AG08395 (cell line): ENCODE measurements at regions not wholly inside any gene's neighbourhood (a gene's known extent, or its start where the extent isn't known, plus 50 kb on each side); places are given as distances from the start of the nearest gene placed in this dataset.
A peak's percentile ranks its signal among the peaks of the same experiment; 100 is the strongest.
"Not testable (repeated sequence)": the region's sequence is repeated elsewhere in the genome, so short reads cannot be mapped to it uniquely, and the experiment has no call there.

Source experiments
- DNase-seq: peaks from one replicate; pipeline ENCODE4 v3.0.0; 2012; ENCODE audit warnings: mixed read lengths, low spot score

DNA sequence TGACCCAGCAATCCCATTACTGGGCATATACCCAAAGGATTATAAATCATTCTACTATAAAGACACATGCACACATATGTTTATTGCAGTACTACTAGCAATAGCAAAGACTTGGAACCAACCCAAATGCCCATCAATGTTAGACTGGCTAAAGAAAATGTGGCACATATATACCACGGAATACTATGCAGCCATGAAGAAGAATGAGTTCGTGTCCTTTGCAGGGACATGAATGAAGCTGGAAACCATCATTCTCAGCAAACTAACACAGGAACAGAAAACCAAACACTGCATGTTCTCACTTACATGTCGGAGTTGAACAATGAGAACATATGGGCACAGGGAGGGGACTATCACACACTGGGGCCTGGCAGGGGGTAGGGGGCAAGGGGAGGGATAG is 183.0 kb downstream of the HACE1 start:
- DNase-seq = not testable (repeated sequence)

GRCh38 chr6:104675161-104675560 is 184.6 kb downstream of the HACE1 start:
- DNase-seq = not testable (repeated sequence)

DNA sequence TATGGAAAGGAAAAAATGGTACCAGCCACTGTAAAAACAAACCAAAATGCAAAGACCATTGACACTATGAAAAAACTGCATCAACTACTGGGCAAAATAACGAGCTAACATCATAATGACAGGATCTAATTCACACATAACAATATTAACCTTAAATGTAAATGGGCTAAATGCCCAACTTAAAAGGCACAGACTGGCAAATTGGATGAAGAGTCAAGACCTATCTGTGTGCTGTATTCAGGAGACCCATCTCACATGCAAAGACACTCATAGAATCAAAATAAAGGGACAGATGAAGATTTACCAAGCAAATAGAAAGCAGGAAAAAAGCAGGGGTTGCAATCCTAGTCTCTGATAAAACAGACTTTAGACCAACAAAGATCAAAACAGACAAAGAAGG is 186.6 kb downstream of the HACE1 start:
- DNase-seq = not testable (repeated sequence)

DNA sequence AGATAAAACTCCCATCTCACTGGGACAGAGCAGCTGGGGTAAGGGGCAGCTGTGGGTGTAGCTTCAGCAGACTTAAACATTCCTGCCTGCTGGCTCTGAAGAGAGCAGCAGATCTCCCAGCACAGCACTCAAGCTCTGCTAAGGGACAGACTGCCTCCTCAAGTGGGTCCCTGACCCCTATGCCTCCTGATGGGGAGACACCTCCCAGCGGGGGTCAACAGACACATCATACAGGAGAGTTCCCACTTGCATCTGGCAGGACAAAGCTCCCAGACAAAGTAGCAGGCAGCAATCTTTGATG is 188.2 kb downstream of the HACE1 start:
- DNase-seq = not testable (repeated sequence)

DNA sequence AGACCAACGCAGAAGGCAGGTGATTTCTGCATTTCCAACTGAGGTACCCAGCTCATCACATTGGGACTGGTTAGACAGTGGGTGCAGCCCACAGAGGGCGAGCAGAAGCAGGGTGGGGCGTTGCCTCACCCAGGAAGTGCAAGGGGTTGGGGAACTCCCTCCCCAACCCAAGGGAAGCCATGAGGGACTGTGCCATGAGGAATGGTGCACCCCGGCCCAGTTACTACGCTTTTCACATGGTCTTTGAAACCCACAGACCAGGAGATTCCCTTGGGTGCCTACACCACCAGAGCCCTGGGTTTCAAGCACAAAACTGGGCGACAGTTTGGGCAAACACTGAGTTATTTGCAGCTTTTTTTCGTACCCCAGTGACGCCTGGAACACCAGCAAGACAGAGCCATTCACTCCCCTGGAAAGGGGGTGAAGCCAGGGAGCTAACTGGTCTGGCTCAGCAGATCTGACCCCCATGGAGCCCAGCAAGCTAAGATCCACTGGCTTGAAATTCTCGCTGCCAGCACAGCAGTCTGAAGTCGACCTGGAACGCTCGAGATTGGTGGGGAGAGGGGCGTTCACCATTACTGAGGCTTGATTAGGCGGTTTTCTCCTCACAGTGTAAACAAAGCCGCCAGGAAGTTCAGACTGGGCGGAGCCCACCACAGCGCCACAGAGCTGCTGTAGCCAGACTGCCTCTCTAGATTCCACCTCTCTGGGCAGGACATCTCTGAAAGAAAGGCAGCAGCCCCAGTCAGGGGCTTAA is 188.7 kb downstream of the HACE1 start:
- not testable (repeated sequence) for DNase-seq

- no peak for DNase-seq
Measured at GRCh38 chr6:104669483-104669882, 190.2 kb downstream of the HACE1 start.

DNA sequence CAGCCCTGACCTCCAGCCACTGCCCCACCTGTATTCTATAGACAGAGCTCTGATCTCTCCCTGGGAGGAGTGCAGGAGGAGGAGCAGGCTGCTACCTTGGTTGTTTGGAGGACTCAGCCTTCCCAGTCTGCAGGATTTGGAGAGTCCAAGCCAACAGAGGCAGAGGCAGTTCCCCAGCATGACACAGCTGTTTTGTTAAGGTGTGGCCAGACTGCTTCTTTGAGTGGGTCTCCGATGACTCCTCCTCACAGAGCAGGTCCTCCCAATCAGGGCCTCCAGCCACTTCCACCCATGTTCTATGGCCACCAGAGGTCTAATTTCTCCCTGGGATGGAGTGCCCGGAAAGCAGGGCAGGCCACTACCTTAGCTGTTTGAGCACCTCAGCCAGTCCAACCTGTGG is 203.5 kb downstream of the HACE1 start:
- DNase-seq = no peak

DNA sequence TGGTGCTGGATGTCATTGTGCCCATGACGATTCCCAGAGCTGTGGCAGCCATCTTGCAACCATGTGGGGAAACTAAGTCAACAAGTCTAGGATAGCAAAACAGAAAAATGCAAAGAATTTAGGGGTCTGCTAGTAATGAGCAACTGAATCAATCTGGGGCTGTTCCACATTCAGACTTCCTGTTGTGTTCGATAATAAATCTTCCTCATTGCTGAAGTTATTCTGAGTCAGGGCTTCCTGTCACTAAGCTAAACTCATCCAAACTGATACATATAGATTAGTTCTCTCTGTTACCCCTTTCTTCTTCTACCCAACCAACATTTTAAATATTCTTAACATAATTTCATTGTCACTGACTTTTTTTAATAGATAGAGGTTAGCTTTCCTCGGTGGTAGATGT is 205.9 kb downstream of the HACE1 start:
- no peak for DNase-seq

- DNase-seq = no peak
Measured at GRCh38 chr6:104648347-104648746, 211.4 kb downstream of the HACE1 start.

DNA sequence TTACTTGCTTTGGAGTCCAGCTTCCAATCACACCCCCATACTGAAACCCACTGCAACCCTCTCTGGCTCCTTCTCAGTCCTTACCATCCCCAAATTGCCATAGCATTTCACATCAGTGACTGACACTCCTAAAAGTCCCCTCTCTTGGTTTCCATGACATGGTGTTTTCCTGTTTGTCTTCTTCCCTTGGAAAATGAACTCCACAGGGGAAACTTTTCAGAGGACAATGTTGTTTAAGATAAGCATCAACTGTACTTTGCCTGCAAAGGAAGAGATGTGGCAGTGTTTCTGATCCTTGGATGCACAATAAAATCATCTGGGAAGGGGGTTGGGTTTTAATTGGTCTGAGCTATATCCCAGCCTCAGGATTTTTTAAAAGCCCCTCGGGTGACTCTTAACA is 214.9 kb downstream of the HACE1 start:
- DNase-seq = no peak

GRCh38 chr6:104642871-104643270 is 216.8 kb downstream of the HACE1 start:
- DNase-seq = peak; percentile 26

- DNase-seq = no peak
Measured at GRCh38 chr6:104640761-104641160, 219.0 kb downstream of the HACE1 start.

GRCh38 chr6:104640150-104640700 is 219.5 kb downstream of the HACE1 start:
- DNase-seq = no peak

- no peak for DNase-seq
Measured at GRCh38 chr6:104639668-104640067, 220.1 kb downstream of the HACE1 start.

DNA sequence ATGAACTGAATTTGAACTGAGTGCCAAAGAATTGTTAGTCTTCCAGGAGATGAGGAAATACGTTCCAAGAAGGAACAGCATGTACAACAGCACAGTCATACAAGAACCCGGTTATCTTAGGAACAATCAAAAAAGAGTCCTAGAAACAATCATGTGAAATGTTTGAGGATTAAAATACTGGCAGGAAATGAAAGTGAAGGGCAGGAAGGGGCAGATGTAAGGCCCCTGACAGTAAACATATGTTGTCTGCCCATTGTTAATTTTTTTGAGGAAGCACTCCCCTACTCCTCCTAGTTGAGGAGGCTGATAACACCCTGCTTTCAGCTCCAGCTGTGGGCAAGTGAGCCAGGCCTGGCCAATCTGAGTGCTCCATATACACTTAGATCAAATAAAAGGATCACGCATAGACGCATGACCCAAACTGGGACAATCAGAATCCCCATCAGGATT is 220.9 kb downstream of the HACE1 start:
- DNase-seq = no peak

DNA sequence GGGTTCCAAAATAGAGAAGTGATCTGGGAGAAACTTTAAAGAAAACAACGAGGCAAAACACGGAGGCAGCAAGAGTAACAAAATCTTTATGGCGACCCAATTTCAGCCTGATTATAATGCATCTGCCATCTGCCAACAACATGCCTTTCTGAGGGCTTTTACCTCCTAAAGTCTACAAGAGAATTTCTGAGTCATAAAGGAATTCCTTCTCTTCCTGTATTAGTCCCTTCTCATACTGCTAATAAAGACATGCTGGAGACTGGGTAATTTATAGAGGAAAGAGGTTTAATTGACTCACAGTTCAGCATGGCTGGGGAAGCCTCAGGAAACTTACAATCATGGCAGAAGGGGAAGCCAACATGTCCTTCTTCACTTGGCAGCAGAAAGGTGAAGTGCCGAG is 226.6 kb downstream of the HACE1 start:
- DNase-seq = peak; percentile 20

- DNase-seq = no peak
Measured at GRCh38 chr6:104632588-104632987, 227.1 kb downstream of the HACE1 start.

DNA sequence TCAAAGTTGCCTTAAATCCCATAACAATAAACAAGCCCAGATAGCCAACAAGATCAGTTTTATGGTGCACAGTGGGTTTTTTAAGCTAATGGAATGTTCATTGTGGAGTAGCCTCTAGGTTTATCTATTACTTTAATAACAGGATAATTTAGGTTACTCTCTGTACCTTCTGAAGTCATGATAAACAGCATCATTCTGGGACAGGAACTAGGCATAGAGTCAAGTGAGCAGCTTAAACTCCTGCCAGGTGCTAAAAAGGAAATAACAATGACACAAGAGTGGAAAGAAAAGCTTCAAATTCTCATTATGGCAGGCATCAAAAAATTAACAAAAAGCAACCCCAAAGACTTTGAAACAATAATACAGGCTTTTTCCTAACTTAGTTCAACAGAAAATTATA is 228.8 kb downstream of the HACE1 start:
- no peak for DNase-seq

GRCh38 chr6:104630522-104630921 is 229.2 kb downstream of the HACE1 start:
- DNase-seq = no peak

- DNase-seq = no peak
Measured at GRCh38 chr6:104629826-104630225, 229.9 kb downstream of the HACE1 start.

DNA sequence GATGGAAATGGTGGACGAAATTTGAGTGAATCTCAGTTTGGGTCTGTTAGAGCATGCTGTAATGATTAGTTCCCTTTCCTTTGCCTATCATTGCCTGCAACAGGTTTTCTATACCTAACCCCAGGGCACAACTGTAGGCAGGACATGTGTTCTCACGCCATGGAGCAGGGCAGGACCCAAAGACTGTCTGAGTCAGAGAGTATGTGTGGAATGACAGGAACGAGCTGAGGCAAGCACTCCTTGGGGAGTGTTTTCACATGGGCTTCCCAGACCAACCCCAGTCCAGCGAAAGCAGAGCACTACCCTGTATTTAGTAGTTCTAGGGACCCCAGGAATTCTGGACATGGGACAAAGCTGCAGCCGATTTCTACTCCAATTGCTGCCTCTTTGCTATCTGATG is 234.2 kb downstream of the HACE1 start:
- peak; percentile 63 for DNase-seq

GRCh38 chr6:104623052-104623690 is 236.5 kb downstream of the HACE1 start:
- no peak for DNase-seq

- DNase-seq = no peak
Measured at GRCh38 chr6:104621396-104621795, 238.3 kb downstream of the HACE1 start.

- no peak for DNase-seq
Measured at GRCh38 chr6:104617591-104617990, 242.1 kb downstream of the HACE1 start.
